ENCODE measurements at regions not wholly inside any gene's neighbourhood (a gene's known extent, or its start where the extent isn't known, plus 50 kb on each side); places are given as distances from the start of the nearest gene placed in this dataset.
"Not testable (repeated sequence)": the region's sequence is repeated elsewhere in the genome, so short reads cannot be mapped to it uniquely, and the experiment has no call there.

DNA sequence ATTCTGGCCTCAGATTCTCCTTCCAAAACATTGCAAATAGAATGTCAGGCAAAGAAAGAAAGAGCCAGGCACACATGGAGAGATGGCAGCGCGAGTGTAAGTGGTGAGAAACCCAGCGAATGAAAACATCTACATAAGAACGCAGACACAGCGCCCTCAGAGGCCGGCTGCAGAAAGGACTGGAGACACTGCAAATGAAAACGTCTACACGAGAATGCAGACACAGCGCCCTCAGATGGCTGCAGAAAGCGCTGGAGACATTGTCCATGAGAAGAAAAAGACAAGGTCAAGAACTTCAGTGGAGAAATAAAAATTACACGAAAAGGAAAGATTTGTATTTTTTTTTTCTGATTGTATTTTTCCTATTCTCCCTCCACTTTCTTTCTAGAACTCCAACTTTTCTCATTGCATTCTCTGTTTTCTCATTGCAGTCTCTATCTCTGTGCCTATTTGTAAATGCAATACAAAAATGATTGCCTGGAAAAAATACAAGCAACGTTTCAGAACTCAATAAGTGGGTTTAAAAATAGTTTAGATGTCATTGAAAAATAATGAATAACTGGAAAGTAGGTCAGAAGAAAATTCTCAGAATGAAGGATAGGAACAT lies 117.9 kb upstream of the LPCAT1 start:
- peak; percentile 48 for DNase-seq (ENCODE audit: extremely low spot score, insufficient read length, low read depth)
- FAIRE-seq = peak; percentile 35

GRCh38 chr5:1641041-1641440 lies 117.3 kb upstream of the LPCAT1 start:
- DNase-seq (ENCODE audit: extremely low spot score, insufficient read length, low read depth) (no peak), FAIRE-seq (no peak)

DNA sequence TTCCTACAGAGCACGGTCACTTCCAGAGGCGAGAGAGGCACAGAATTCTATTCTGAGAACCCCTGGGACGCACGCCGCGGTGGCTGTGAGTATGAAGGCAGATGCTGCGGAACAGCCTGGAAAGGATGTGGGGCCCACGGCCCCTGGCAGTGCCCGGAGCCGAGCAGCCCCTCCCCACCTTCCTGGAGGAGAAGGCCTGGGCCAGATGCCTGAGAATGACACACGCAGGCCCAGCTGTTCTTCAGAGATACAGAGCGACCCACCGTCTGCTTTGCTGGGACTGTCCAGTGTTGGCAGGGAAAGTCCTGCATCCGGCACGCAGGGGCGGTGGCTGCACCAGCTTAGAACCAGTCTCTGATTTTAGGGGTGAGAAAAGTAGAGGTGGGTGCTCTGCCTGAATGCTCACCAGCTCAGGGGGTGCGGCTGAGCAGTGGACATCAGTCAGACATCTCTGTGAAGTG lies 116.7 kb upstream of the LPCAT1 start:
- no peak for FAIRE-seq
- DNase-seq (ENCODE audit: extremely low spot score, insufficient read length, low read depth) = no peak

DNA sequence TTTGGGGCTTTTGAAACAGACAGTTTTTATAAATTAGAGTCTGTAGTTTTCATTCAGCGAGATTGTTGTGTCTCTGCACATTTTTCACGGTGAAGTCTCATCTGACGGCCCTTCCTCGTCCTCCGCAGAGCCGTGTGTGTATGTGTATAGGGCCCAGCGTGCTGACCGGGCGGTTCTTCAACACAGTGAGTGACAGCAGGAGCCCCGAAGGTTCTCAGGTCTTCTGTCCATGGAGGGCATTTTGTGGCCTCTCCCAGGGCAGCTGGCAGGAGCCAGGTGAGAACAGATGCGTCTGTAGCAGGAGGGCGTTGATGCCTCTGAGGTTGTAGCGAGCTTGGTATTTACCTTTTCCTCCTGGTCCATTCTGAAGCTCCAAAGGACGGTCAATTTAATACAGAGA lies 116.0 kb upstream of the LPCAT1 start:
- FAIRE-seq (no peak), DNase-seq (ENCODE audit: extremely low spot score, insufficient read length, low read depth) (no peak)

DNA sequence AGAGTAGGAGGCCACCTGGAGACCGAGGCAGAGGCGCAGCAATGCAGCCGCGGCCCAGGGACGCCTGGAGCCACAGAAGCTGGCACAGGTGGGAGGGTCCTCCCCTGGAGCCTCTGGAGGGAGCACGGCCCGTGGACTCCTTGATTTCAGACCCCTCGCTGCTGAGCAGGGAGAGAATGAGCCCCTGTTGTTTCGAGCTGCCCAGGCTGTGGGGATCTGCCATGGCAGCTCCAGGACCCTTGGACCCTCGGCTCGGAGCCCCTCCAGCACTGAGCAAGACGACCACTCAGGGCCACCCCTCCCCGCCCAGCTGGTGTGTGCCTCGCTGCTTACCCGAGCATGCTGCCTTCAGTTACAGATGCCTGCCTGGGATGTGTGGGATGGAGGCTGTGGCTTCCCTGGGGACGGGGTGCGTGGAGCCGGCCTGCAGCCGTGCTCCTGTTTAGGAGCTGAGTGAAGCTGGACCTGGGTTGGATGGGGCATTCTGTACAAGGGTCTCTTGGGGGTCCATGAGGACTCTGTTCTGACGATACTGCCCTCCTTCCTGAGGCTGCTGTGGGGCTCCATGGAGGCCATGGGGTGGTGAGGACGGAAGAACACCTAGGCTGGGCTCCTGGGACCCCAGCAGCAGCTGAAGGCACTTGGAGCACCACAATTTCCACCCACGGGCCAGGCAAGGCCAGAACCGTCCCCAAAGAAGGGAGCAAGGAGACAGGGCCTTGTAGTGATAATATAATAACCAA lies 115.1 kb upstream of the LPCAT1 start:
- FAIRE-seq (no peak), DNase-seq (ENCODE audit: extremely low spot score, insufficient read length, low read depth) (no peak)

- DNase-seq (ENCODE audit: extremely low spot score, insufficient read length, low read depth) (no peak), FAIRE-seq (no peak)
Measured at GRCh38 chr5:1637639-1638481, 114.1 kb upstream of the LPCAT1 start.

DNA sequence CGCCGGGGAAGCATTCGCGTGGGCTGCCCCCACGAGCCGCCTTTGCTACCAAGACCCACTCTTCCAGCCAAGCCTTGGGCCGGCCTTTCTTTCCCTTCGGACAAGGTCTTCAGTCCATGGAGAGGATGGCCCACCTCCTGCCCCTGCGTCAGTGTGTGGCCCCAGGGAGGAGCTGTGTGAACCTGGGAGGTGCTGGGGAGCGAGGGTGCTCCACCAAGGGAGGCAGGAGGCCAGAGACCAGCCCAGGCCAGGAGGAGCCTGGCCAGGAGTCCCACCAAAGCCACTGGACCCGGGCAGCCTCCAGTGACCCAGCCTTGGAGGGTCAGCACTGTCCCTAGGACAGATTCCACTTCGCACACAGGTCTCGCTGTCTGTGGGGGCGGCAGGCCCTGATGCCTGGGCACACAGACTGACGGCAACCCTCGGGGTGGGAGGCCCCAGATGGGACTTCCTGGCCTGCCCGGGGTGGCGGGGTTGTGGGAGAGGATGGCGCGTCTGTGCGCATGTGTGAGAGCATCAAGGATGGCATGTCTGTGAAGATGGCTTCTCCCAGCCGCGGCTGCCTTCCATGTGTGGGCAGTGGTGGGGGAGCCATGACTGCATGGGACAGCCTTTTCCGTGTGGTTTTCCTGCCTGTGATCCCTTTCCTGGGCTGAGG lies 113.3 kb upstream of the LPCAT1 start:
- FAIRE-seq (no peak), DNase-seq (ENCODE audit: extremely low spot score, insufficient read length, low read depth) (no peak)

- FAIRE-seq; DNase-seq (ENCODE audit: extremely low spot score, insufficient read length, low read depth): not testable (repeated sequence)
Measured at GRCh38 chr5:1636208-1636770, 112.5 kb upstream of the LPCAT1 start.

- not testable (repeated sequence) for FAIRE-seq; DNase-seq (ENCODE audit: extremely low spot score, insufficient read length, low read depth)
Measured at GRCh38 chr5:1635477-1635876, 111.7 kb upstream of the LPCAT1 start.

DNA sequence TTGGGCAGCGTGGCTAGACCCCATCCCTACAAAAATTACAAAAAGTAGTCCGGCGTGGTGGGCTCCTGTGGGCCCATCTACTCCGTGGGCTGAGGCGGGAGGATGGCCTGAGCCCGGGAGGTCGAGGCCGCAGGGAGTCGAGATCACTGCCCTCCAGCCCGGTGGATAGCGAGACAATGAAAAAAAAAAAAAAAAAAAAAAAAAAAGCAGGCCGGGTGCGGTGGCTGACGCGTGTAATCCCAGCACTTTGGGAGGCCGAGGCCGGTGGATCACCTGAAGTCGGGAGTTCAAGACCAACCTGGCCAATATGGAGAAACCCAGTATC lies 110.5 kb upstream of the LPCAT1 start:
- DNase-seq (ENCODE audit: extremely low spot score, insufficient read length, low read depth) (no peak), FAIRE-seq (no peak)

GRCh38 chr5:1633605-1634336 lies 110.0 kb upstream of the LPCAT1 start:
- DNase-seq (ENCODE audit: extremely low spot score, insufficient read length, low read depth) (peak; percentile 85), FAIRE-seq (no peak)

DNA sequence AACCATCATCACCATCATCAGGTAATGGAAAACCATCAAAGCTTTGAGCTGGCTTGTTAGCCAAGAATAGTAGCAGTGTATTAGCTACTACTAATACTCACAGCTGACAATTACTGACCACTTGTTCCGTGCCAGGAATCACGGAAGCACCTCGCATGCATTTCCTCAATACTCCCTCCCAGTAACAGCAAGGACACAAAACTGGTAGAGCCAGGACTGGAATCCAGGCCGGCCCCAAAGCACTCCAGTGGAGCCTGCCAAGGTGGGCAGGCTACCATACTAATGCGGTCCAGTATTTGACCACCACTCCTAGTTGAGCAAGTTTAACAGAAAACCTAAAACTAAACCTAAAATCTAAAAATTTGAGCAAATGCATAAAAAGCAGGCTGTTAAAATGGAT lies 107.2 kb upstream of the LPCAT1 start:
- DNase-seq (ENCODE audit: extremely low spot score, insufficient read length, low read depth); FAIRE-seq: not testable (repeated sequence)

DNA sequence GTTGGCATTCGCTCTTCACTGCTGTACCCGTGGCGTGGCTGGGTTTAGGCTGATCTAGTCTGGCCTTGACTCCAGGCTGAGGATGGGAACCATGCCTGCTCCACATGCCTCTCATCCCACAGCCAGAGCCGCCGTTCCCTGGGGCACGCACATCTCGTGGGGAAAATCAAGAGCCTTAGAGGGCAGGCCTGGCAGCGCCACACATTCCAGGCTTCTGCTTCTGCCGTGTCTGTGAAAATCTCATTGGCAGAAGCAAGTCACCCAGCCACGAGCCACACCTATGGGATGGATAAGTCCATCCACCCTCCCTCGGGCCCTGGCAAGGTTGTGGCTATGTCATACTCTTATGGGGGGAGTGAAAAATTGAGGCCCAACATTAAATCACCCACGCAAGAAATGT lies 102.6 kb upstream of the LPCAT1 start:
- not testable (repeated sequence) for DNase-seq (ENCODE audit: extremely low spot score, insufficient read length, low read depth); FAIRE-seq

DNA sequence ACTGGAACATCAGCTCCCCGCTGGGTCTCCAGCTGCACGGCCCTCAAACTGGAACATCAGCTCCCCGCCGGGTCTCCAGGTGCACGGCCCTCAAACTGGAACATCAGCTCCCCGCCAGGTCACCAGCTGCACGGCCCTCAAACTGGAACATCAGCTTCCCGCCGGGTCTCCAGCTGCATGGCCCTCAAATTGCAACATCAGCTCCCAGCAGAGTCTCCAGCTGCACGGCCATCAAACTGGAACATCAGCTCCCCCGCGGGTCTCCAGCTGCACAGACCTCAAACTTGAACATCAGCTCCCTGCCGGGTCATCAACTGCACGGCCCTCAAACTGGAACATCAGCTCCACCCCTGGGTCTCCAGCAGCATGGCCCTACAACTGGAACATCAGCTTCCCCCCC lies 95.8 kb upstream of the LPCAT1 start:
- DNase-seq (ENCODE audit: extremely low spot score, insufficient read length, low read depth); FAIRE-seq: not testable (repeated sequence)

DNA sequence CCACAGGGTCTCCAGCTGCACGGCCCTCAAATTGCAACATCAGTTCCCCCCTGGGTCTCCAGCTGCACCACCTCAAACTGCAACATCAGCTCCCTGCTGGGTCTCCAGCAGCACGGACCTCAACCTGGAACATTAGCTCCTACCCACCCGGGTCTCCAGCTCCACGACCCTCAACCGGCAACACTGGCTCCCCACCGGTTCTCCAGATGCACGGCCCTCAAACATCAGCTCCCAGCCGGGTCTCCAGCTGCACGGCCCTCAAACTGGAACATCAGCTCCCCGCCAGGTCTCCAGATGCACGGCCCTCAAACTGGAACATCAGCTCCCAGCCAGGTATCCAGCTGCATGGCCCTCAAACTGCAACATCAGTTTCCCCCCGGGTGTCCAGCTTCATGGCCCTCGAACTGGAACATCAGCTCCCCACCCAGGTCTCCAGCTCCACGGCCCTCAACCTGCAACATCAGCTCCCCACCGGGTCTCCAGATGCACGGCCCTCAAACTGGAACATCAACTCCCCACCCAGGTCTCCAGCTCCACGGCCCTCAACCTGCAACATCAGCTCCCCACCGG lies 94.6 kb upstream of the LPCAT1 start:
- not testable (repeated sequence) for FAIRE-seq

DNA sequence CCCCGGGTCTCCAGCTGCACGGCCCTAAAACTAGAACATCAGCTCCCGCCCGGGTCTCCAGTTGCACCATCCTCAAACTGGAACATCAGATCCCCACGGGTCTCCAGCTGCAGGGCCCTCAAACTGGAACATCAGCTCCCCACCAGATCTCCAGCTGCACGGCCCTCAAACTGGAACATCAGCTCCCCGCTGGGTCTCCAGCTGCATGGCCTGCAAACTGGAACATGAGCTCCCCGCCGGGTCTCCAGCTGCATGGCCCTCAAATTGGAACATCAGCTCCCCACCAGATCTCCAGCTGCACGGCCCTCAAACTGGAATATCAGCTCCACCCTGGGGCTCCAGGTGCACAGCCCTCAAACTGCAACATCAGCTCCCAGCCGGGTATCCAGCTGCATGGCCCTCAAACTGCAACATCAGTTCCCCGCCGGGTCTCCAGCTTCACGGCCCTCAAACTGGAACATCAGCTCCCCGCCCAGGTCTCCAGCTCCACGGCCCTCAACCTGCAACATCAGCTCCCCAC lies 93.5 kb upstream of the LPCAT1 start:
- not testable (repeated sequence) for FAIRE-seq; DNase-seq (ENCODE audit: extremely low spot score, insufficient read length, low read depth)

More for the DNA sequence above, 94.6 kb upstream of the LPCAT1 start:
- not testable (repeated sequence) for DNase-seq (ENCODE audit: extremely low spot score, insufficient read length, low read depth)

DNA sequence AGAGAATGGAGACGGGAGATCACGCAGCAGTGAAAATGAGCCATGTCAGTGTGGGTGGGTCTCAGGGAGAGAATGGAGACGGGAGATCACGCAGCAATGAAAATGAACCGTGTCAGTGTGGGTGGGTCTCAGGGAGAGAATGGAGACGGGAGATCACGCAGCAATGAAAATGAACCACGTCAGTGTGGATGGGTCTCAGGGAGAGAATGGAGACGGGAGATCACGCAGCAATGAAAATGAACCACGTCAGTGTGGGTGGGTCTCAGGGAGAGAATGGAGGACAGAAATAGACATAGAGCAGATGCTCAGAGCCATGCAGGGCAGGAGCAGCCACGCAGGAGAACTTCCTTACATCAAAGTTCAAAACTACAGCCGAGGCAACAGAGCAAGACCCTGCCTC lies 89.8 kb upstream of the LPCAT1 start:
- not testable (repeated sequence) for FAIRE-seq; DNase-seq (ENCODE audit: extremely low spot score, insufficient read length, low read depth)

DNA sequence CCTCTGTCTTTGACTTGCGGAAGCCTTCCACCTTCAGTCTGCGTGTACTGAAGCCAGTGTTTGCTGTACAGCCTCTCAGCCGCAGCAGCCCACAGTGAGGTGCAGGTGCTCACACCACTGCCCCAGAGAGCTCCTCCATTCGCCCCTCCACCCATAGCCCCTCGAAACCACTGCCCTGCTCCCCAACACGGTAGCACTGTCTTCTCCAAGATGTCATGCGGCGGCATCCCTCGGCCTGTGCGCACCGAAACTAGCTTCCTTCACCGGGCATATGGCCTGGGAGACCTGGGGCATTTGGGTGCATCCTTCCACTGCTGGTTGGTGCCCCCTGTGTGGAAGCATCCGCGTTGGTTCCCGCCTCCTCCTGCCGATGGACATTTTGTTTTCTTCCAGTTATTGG lies 86.8 kb upstream of the LPCAT1 start:
- FAIRE-seq; DNase-seq (ENCODE audit: extremely low spot score, insufficient read length, low read depth): not testable (repeated sequence)

DNA sequence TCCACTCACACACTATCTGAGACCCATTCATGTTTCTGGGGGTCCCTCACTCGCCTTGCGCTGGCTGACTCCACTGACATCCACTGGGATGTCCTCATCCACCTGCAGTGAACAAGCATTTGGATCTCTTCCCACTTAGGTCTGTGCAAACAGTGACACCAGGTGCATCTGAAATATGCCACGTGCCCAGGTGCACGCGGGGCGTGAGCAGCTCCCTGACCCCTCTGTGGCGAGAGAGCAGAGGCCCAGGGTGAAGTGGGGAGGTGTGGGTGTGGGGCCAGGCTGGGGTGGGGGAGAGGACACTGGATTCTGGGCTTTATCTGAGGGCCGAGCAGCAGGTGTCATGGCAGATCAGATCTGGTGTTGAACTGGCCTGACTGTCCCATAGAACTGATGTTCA lies 85.4 kb upstream of the LPCAT1 start:
- not testable (repeated sequence) for DNase-seq (ENCODE audit: extremely low spot score, insufficient read length, low read depth); FAIRE-seq
